LNCAP (cell line): ENCODE measurements at regions not wholly inside any gene's neighbourhood (a gene's known extent, or its start where the extent isn't known, plus 50 kb on each side); places are given as distances from the start of the nearest gene placed in this dataset.

ENCODE experiments used
- CTCF ChIP-seq: fragments of 450-650 bp; IDR thresholded peaks from 2 replicates; pipeline ENCODE4 v1.5.1; 2017; ENCODE audit warnings: mild to moderate bottlenecking

GRCh38 chrX:140091125-140091886 is 126.0 kb upstream of the CXorf66 start:
- no peak for TF ChIP-seq CTCF

GRCh38 chrX:140090800-140091124 is 125.4 kb upstream of the CXorf66 start:
- TF ChIP-seq CTCF = no peak

GRCh38 chrX:140088438-140088837 is 123.1 kb upstream of the CXorf66 start:
- no peak for TF ChIP-seq CTCF

- TF ChIP-seq CTCF = no peak
Observed at GRCh38 chrX:140087875-140088274, 122.6 kb upstream of the CXorf66 start.

- TF ChIP-seq CTCF = no peak
Observed at GRCh38 chrX:140086691-140087090, 121.4 kb upstream of the CXorf66 start.

- TF ChIP-seq CTCF = no peak
Observed at GRCh38 chrX:140071037-140071436, 105.7 kb upstream of the CXorf66 start.

- TF ChIP-seq CTCF = no peak
Observed at GRCh38 chrX:140065961-140066662, 100.8 kb upstream of the CXorf66 start.
